PC-3 (cell line): ENCODE measurements at regions not wholly inside any gene's neighbourhood (a gene's known extent, or its start where the extent isn't known, plus 50 kb on each side); places are given as distances from the start of the nearest gene placed in this dataset.

Source experiments
- ATAC-seq: fragments of 200-7000 bp; cut with Tn5 transposase; 2 replicates; pipeline ENCODE4 v1.9.1; 2020; ENCODE audit warnings: mild to moderate bottlenecking, moderate library complexity
- BruUV-seq: library from RNA; stranded (reverse); fragments of 400-500 nt; replicated peaks from 2 replicates; lab custom pipeline; 2021; lab: Mats Ljungman, UMichigan
- CTCF ChIA-PET: fragments of 300-600 bp; sonication (Branson Sonifier 250); formaldehyde crosslinking; loops from one replicate; lab custom pipeline; 2022; ENCODE audit warnings: antibody characterized with exemption; lab: Charles Lee
- POLR2A ChIA-PET: fragments of 300-600 bp; sonication (Branson Sonifier 250); formaldehyde crosslinking; loops from one replicate; lab custom pipeline; 2022; ENCODE audit warnings: antibody characterized with exemption; ENCODE audit not compliant: unreplicated experiment; lab: Charles Lee
- DNase-seq: peaks from one replicate; pipeline ENCODE4 v3.0.0-alpha.2; 2015
- H2AFZ ChIP-seq: fragments of 300-600 bp; sonication (generic); 2 replicates; pipeline ENCODE4 v1.6.0; 2016; ENCODE audit warnings: antibody characterized with exemption, low read length
- H3F3A ChIP-seq: fragments of 300-600 bp; sonication (generic); one replicate; pipeline ENCODE4 v1.6.0; 2017; ENCODE audit warnings: antibody characterized with exemption, low read length, control low read depth, mild to moderate bottlenecking; ENCODE audit not compliant: unreplicated experiment
- H3K27ac ChIP-seq: fragments of 300-600 bp; sonication (generic); 2 replicates; pipeline ENCODE4 v1.5.1; 2016; ENCODE audit warnings: mild to moderate bottlenecking, low read length
- H3K27me3 ChIP-seq: fragments of 300-600 bp; sonication (generic); 2 replicates; pipeline ENCODE4 v1.6.1; 2016; ENCODE audit warnings: low read length, mixed read lengths
- H3K36me3 ChIP-seq: fragments of 300-600 bp; sonication (generic); 2 replicates; pipeline ENCODE4 v1.6.1; 2016; ENCODE audit warnings: low read depth, mixed run types, low read length, mixed read lengths
- H3K4me1 ChIP-seq: fragments of 300-600 bp; sonication (generic); 2 replicates; pipeline ENCODE4 v1.5.1; 2016; ENCODE audit warnings: low read length; ENCODE audit not compliant: insufficient read depth
- H3K4me2 ChIP-seq: fragments of 300-600 bp; sonication (generic); 2 replicates; pipeline ENCODE4 v1.6.0; 2016; ENCODE audit warnings: low read length
- H3K4me3 ChIP-seq: fragments of 300-600 bp; sonication (generic); 2 replicates; pipeline ENCODE4 v1.5.1; 2016; ENCODE audit warnings: mild to moderate bottlenecking, low read length, mixed read lengths
- H3K79me2 ChIP-seq: fragments of 300-600 bp; sonication (generic); 2 replicates; pipeline ENCODE4 v1.6.1; 2017; ENCODE audit warnings: low read length, mixed read lengths
- H3K9ac ChIP-seq: fragments of 300-600 bp; sonication (generic); 2 replicates; pipeline ENCODE4 v1.6.0; 2016; ENCODE audit warnings: mild to moderate bottlenecking, low read length
- H3K9me2 ChIP-seq: fragments of 300-600 bp; sonication (generic); replicated peaks from 2 replicates; pipeline ENCODE4 v1.6.1; 2016; ENCODE audit warnings: mixed run types, low read length, mixed read lengths
- H3K9me3 ChIP-seq: fragments of 300-600 bp; sonication (generic); 2 replicates; pipeline ENCODE4 v1.6.1; 2016; ENCODE audit warnings: low read length, mixed read lengths
- H4K20me1 ChIP-seq: fragments of 300-600 bp; sonication (generic); 2 replicates; pipeline ENCODE4 v1.6.1; 2016; ENCODE audit warnings: low read length, mixed read lengths
- CTCF ChIP-seq: fragments of 300-600 bp; sonication (generic); conservative IDR thresholded peaks from 2 replicates; pipeline ENCODE4 v1.5.1; 2017; ENCODE audit warnings: antibody characterized with exemption, low read depth, mild to moderate bottlenecking, low read length
- EZH2 ChIP-seq: fragments of 300-600 bp; sonication (generic); IDR thresholded peaks from one replicate; pipeline ENCODE4 v1.6.1; 2017; ENCODE audit warnings: antibody characterized with exemption, mild to moderate bottlenecking, low read length; ENCODE audit not compliant: unreplicated experiment
- EZH2phosphoT487 ChIP-seq: fragments of 300-600 bp; sonication (generic); IDR thresholded peaks from 2 replicates; pipeline ENCODE4 v1.6.1; 2018; ENCODE audit warnings: mild to moderate bottlenecking, antibody characterized with exemption, low read length, borderline replicate concordance
- intact Hi-C: fragments of 100-400 bp; cut with micrococcal nuclease; formaldehyde crosslinking; loops from 2 replicates; pipeline ENCODE4 v1.9.0; 2023

DNA sequence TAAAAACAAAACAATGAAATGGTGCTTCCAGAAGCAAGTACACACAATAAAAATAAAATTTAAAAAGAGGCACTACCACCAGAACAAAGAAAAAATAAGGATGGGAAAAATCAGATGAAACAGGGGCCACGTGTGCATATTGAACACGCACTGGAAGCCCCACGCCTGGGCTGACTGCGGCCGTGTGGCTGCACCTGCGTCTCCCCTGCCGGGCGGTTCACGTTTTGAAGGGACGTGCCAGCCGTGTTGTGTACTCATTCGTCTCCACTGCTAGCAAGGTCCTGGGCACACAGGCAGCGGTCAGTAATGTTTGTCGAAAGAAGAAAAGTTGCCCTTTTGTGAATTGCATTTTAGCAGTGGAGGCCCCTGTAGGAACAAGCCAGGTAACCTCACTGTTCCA is 255.9 kb upstream of the RNF32 start:
- intact Hi-C loops = no loop called here
- ChIA-PET POLR2A (no interaction called here), CTCF (no interaction called here)
- Histone ChIP-seq H3K4me3 (no peak overlapping the region), H4K20me1 (no peaks in the 10 kb centered on the region), H3K9me3 (no peaks in the 10 kb centered on the region), H3K27me3 (peaks cover 62% of the 10 kb centered on the region), H3K79me2 (no peaks in the 10 kb centered on the region), H3K9ac (no peak overlapping the region), H3K9me2 (no peaks in the 10 kb centered on the region), H3K27ac (no peak overlapping the region), H3K4me1 (no peaks in the 10 kb centered on the region), H3F3A (no peaks in the 10 kb centered on the region), H3K36me3 (no peaks in the 10 kb centered on the region), H3K4me2 (no peak overlapping the region), H2AFZ (no peak overlapping the region)
- TF ChIP-seq CTCF (no peak), EZH2 (no peak), EZH2phosphoT487 (no peak)
- ATAC-seq (no peak), DNase-seq (no peak)
- no TSS peak for BruUV-seq

- peaks cover 74% of the 10 kb centered on the region for H3K27me3 ChIP-seq
- H2AFZ ChIP-seq = no peak overlapping the region
- H3F3A ChIP-seq = no peaks in the 10 kb centered on the region
- ChIA-PET POLR2A (no interaction called here), CTCF (no interaction called here)
- H3K27ac ChIP-seq = no peak overlapping the region
- no peak overlapping the region for H3K4me3 ChIP-seq
- no peak overlapping the region for H3K9ac ChIP-seq
- no peaks in the 10 kb centered on the region for H3K9me3 ChIP-seq
- no TSS peak for BruUV-seq
- intact Hi-C loops = no loop called here
- H4K20me1 ChIP-seq = no peaks in the 10 kb centered on the region
- no peaks in the 10 kb centered on the region for H3K9me2 ChIP-seq
- no peaks in the 10 kb centered on the region for H3K36me3 ChIP-seq
- ATAC-seq = no peak
- H3K4me1 ChIP-seq = no peaks in the 10 kb centered on the region
- no peak overlapping the region for H3K4me2 ChIP-seq
- H3K79me2 ChIP-seq = no peaks in the 10 kb centered on the region
- DNase-seq = no peak
- TF ChIP-seq CTCF (no peak), EZH2phosphoT487 (no peak), EZH2 (no peak)
Measured at GRCh38 chr7:156383526-156383925, 257.0 kb upstream of the RNF32 start.

GRCh38 chr7:156380261-156380660 is 260.3 kb upstream of the RNF32 start:
- no peak overlapping the region for H3K4me2 ChIP-seq
- H3K9me3 ChIP-seq = no peaks in the 10 kb centered on the region
- no peak for TF ChIP-seq EZH2
- no peaks in the 10 kb centered on the region for H3K36me3 ChIP-seq
- H3K4me1 ChIP-seq = no peaks in the 10 kb centered on the region
- peak; percentile 21 for DNase-seq
- no peaks in the 10 kb centered on the region for H4K20me1 ChIP-seq
- no peak overlapping the region for H3K27ac ChIP-seq
- H3K9ac ChIP-seq = no peak overlapping the region
- no peak overlapping the region for H3K4me3 ChIP-seq
- ATAC-seq = peak; percentile 38; the same call in 1 of the 2 replicates
- H3K79me2 ChIP-seq = no peaks in the 10 kb centered on the region
- H3K9me2 ChIP-seq = no peaks in the 10 kb centered on the region
- no TSS peak for BruUV-seq
- peaks cover 85% of the 10 kb centered on the region for H3K27me3 ChIP-seq
- H2AFZ ChIP-seq = no peak overlapping the region
- POLR2A ChIA-PET = no interaction called here
- CTCF ChIA-PET = no interaction called here
- intact Hi-C loops = no loop called here
- no peaks in the 10 kb centered on the region for H3F3A ChIP-seq
